Mesodermal cell (in vitro differentiated cells): ENCODE measurements at regions not wholly inside any gene's neighbourhood (a gene's known extent, or its start where the extent isn't known, plus 50 kb on each side); places are given as distances from the start of the nearest gene placed in this dataset.
A peak's percentile ranks its signal among the peaks of the same experiment; 100 is the strongest.
"Not testable (repeated sequence)": the region's sequence is repeated elsewhere in the genome, so short reads cannot be mapped to it uniquely, and the experiment has no call there.

Experiments
- H3K27ac ChIP-seq: 2 replicates; pipeline ENCODE4 v1.7.0; 2013; ENCODE audit warnings: mild to moderate bottlenecking, low read depth, low read length, moderate library complexity; ENCODE audit not compliant: severe bottlenecking
- H3K36me3 ChIP-seq: 2 replicates; pipeline ENCODE4 v1.7.1; 2013; ENCODE audit warnings: mild to moderate bottlenecking, low read length, moderate library complexity; ENCODE audit not compliant: control insufficient read depth, insufficient read depth
- H3K4me1 ChIP-seq: one replicate; pipeline ENCODE4 v1.7.1; 2013; ENCODE audit warnings: mild to moderate bottlenecking, low read length; ENCODE audit not compliant: insufficient read depth, control insufficient read depth, poor library complexity, severe bottlenecking
- H3K4me3 ChIP-seq: 2 replicates; pipeline ENCODE4 v1.7.0; 2013; ENCODE audit warnings: low read length, control low read depth, mild to moderate bottlenecking; ENCODE audit not compliant: insufficient read depth, poor library complexity, severe bottlenecking; ENCODE audit errors: extremely low read depth
- H3K9me3 ChIP-seq: 2 replicates; pipeline ENCODE4 v1.7.1; 2013; ENCODE audit warnings: mild to moderate bottlenecking, low read length, moderate library complexity; ENCODE audit not compliant: control insufficient read depth
- WGBS, 2 experiments: methylation state at CpG; one replicate each; pipeline ENCODE4 v1.1.5; 2013; ENCODE audit warnings: missing lambda C conversion rate in 2 of 2; ENCODE audit not compliant: insufficient coverage in 2 of 2; 5-methylcytosine and 5-hydroxymethylcytosine counted together

GRCh38 chrY:19006234-19006633, 232.7 kb upstream of the HSFY2 start:
- H3K4me3 ChIP-seq: no peak overlapping the region
- no peak overlapping the region for H3K27ac ChIP-seq
- H3K9me3 ChIP-seq: no peaks in the 10 kb centered on the region
- WGBS, 2 experiments: 88% methylated on average over 1 of the region's 2 CpGs; no CpG with 5 or more reads in 1 of the 2 experiments
- H3K4me1 ChIP-seq: no peaks in the 10 kb centered on the region
- no peaks in the 10 kb centered on the region for H3K36me3 ChIP-seq

- Histone ChIP-seq H3K9me3 (no peaks in the 10 kb centered on the region), H3K27ac (no peak overlapping the region), H3K4me3 (no peak overlapping the region), H3K36me3 (no peaks in the 10 kb centered on the region), H3K4me1 (no peaks in the 10 kb centered on the region)
- WGBS, 2 experiments: 77 to 87% methylated on average over 2 to 4 of the region's 7 CpGs
These were observed 232.0 kb upstream of the HSFY2 start for GRCh38 chrY:19005579-19005978.

DNA sequence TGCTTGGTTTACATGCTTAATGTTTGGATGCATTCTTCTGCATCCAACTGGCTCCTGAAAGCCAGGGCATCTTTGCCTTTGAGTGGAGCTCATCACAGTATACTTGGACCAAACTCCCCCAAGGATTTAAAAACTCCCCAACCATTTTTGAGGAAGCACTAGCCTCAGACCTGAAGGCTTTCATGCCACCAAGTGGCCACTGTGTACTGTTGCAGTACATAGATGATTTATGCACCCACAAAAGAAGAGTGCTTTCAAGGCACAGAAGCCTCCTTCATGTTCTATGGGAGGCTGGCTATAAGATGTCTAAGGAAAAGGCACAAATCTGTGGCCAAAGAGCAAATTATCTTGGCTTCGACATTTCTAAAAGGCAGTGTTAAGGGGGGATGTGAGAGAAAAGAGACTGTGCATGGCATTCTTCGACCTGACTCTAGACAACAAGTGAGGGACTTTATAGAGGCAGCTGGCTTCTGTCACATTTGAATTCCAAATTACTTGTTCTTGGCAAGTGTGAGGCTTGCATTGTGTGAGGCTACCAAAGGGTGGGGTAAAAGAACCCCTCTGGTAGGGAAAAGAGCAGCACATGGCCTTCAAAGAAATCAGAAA, 224.2 kb upstream of the HSFY2 start:
- H3K9me3 ChIP-seq: no peaks in the 10 kb centered on the region
- no peak overlapping the region for H3K27ac ChIP-seq
- H3K4me3 ChIP-seq: no peak overlapping the region
- no peaks in the 10 kb centered on the region for H3K36me3 ChIP-seq
- H3K4me1 ChIP-seq: no peaks in the 10 kb centered on the region
- WGBS, 2 experiments: 60 to 80% methylated on average over 1 of the region's 2 CpGs

DNA sequence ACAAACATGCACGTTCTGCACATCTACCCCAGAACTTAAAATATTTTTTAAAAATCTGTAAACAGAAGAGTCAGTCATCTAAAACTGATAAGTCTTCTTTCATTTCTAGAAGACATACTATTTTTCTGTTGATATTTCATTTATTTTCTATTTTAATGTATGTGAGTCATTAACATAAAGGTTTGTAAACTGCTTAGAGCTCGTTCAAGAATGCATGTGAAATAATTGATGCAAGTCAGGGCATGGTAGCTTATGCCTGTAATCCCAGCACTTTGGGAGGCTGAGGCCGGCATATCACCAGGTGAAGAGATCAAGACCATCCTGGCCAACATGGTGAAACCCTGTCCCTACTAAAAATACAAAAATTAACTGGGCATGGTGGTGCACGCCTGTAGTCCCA, 219.9 kb upstream of the HSFY2 start:
- Histone ChIP-seq H3K36me3 (no peaks in the 10 kb centered on the region), H3K9me3 (no peaks in the 10 kb centered on the region)
- WGBS, 2 experiments: 60% methylated on average over 1 of the region's 4 CpGs; no CpG with 5 or more reads in 1 of the 2 experiments

GRCh38 chrY:18992684-18993083, 219.1 kb upstream of the HSFY2 start:
- not testable (repeated sequence) for H3K4me3 ChIP-seq, H3K27ac ChIP-seq, H3K9me3 ChIP-seq, H3K4me1 ChIP-seq, H3K36me3 ChIP-seq
- 79 to 100% methylated on average over 7 to 21 of the region's 52 CpGs for WGBS, 2 experiments

More for the DNA sequence above, 219.9 kb upstream of the HSFY2 start:
- Histone ChIP-seq H3K27ac (no peak overlapping the region), H3K4me3 (no peak overlapping the region), H3K4me1 (no peaks in the 10 kb centered on the region)

DNA sequence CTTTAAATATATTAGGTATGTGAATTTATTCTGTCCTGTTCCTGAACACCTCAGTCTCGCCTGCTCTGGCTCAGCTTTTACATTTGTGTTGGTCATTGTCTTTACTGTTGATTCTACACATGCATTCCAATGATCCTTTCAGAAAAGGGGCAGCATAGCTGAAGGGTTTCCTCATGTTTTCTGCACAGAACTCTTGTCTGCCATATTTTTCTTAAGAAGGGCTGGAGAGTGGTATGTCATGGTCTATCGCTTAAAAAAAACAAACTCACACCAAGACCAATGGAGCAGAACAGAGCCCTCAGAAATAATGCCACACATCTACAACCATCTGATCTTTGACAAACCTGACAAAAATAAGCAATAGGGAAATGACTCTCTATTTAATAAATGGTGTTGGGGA, 215.8 kb upstream of the HSFY2 start:
- no peak overlapping the region for H3K27ac ChIP-seq
- no peaks in the 10 kb centered on the region for H3K36me3 ChIP-seq
- WGBS, 2 experiments: no CpG with 5 or more reads among the region's 2 CpGs
- H3K4me3 ChIP-seq: no peak overlapping the region
- no peaks in the 10 kb centered on the region for H3K9me3 ChIP-seq
- no peaks in the 10 kb centered on the region for H3K4me1 ChIP-seq

DNA sequence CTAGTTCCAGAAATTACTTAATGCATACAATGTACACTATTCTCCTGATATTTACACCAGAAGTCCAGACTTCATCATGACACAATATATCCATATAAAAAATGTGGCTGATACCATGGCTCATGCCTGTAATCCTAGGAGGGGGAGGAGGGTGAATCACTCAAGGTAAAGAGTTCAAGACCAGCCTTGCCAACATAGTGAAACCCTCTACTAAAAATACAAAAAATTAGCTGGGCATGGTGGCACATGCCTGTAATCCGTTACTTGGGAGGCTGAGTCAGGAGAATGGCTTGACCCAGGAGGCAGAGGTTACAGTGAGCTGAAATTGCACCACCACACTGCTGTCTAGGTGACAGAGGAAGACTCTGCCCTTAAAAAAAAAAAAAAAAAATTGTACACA, 192.5 kb upstream of the HSFY2 start:
- Histone ChIP-seq H3K9me3 (no peaks in the 10 kb centered on the region), H3K36me3 (no peaks in the 10 kb centered on the region), H3K4me3 (no peak overlapping the region), H3K4me1 (no peaks in the 10 kb centered on the region), H3K27ac (no peak overlapping the region)
- WGBS, 2 experiments: no CpG with 5 or more reads among the region's 1 CpG

GRCh38 chrY:18958846-18959245, 185.3 kb upstream of the HSFY2 start:
- Histone ChIP-seq H3K36me3 (no peaks in the 10 kb centered on the region), H3K4me3 (no peak overlapping the region), H3K27ac (peak overlapping the region; percentile 23), H3K9me3 (no peaks in the 10 kb centered on the region), H3K4me1 (no peaks in the 10 kb centered on the region)
- WGBS, 2 experiments: 80 to 100% methylated on average over 1 to 2 of the region's 4 CpGs

- Histone ChIP-seq H3K4me3 (no peak overlapping the region), H3K36me3 (no peaks in the 10 kb centered on the region), H3K9me3 (no peaks in the 10 kb centered on the region), H3K4me1 (no peaks in the 10 kb centered on the region), H3K27ac (no peak overlapping the region)
- WGBS, 2 experiments: 83 to 100% methylated on average over 1 of the region's 7 CpGs
These were observed 178.3 kb upstream of the HSFY2 start for GRCh38 chrY:18951657-18952435.

DNA sequence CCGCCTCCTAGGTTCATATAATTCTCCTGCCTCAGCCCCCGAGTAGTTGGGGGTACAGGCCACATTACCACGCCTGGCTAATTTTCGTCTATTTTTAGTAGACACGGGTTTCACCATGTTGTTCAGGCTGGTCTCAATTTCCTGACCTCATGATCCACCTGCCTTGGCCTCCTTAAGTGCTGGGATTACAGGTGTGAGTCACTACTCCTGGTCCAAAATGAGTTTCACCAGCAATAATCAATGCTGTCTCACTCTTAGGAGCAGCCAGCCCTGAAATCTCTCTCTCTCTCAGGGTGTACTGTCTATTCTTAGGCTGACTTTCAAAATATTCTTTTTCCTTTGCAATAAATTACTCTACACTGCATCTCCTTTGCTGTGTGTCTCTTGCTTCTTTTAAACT, 177.5 kb upstream of the HSFY2 start:
- no peak overlapping the region for H3K27ac ChIP-seq
- 80 to 90% methylated on average over 3 to 5 of the region's 5 CpGs for WGBS, 2 experiments
- H3K4me3 ChIP-seq: no peak overlapping the region
- no peaks in the 10 kb centered on the region for H3K36me3 ChIP-seq
- H3K9me3 ChIP-seq: no peaks in the 10 kb centered on the region
- no peaks in the 10 kb centered on the region for H3K4me1 ChIP-seq

- no peaks in the 10 kb centered on the region for H3K9me3 ChIP-seq
- H3K36me3 ChIP-seq: no peaks in the 10 kb centered on the region
- no peak overlapping the region for H3K4me3 ChIP-seq
- no peaks in the 10 kb centered on the region for H3K4me1 ChIP-seq
- no peak overlapping the region for H3K27ac ChIP-seq
These were observed 163.3 kb upstream of the HSFY2 start for GRCh38 chrY:18936831-18937230.
